GM21367 (cell line): ENCODE measurements at regions not wholly inside any gene's neighbourhood (a gene's known extent, or its start where the extent isn't known, plus 50 kb on each side); places are given as distances from the start of the nearest gene placed in this dataset.

Experiments used
- ATAC-seq: cut with Tn5 transposase; IDR thresholded peaks from one replicate; pipeline ENCODE4 v1.9.1; 2021; ENCODE audit not compliant: unreplicated experiment

DNA sequence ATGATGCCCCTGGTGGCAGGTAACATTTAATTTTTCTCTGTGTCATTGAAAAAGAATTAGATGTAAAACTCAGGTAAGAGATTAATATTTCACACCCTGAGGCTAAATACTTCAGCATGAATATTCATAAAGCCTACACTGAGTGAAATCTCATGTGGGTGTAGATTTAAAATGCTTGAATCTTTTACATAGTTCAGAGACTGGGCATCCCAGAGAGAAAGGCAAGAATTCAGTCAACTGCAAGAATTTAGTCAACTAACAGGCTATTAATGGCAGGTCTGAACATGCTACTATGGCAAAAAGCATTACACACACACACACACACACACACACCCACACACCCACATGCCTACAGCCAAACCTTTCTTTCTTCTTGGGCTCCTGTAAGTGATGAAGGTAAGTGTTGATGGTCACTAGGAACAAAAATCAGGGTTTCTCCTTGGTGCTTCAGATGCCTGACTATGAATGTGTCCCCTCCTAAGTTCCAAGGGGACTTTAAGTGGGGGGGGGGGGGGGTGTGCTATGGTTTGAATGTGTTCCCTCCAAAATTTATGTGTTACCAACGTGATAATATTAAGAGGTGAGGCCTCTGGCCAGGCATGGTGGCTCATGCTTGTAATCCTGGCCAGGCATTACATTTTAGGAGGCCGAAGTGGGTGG is 63.7 kb upstream of the PSMD7 start:
- ATAC-seq = no peak

GRCh38 chr16:74230126-74230525 is 66.5 kb upstream of the PSMD7 start:
- ATAC-seq = no peak

- ATAC-seq = no peak
Measured at GRCh38 chr16:74226338-74226954, 70.2 kb upstream of the PSMD7 start.

DNA sequence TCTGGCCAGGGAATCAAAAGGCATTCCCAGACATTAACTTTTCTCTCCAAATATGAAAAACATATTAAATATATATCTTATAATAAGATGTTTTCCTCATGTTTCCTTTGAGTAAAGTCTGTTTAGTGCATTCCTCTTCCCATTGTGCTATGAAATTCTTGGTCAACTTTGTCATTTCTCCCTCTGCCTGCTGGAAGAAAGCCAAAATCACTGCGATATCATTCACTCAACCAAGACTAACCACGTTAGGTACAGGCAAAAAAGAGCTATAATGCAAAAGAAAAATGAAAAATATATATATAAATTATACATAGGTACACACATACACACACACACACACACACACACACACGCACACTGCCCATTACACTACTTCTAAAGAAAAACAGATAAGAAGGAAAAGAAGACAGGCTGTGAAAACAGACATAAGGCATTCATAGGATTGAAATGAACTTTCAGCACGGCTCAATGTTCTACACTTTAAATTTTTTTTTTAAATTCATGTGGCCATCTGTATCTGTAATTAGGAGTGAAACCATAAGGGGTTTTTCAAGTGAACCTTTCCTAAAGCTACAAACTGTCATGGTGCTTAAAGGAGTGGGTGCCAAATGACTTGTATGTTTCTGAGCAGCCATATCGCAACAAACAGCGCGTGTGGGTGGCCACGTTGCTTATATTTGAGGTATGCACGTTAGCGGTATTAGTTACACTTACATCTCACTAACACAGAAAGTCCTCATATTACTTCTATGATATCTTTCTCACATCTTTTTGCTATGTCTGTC is 71.6 kb upstream of the PSMD7 start:
- no peak for ATAC-seq

GRCh38 chr16:74221828-74222227 is 74.8 kb upstream of the PSMD7 start:
- ATAC-seq = no peak

DNA sequence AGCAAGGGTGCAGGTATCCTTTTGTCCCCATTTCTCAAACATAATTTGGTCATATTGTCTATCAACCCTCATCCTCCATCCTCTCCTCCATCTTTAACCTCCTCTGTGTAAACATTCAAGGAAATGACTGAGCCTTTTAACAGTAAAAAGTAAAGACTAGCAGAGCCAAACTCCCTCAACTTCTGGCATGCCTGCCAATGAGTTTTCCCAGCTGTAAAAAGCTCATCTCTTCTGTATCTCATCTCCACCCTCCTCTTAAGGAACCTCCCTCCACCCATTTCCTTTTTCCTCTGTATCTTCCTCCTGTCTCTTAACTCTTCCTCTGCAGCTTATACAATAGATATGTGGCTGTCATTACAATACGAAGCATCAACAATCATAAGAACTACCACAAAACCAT is 76.9 kb upstream of the PSMD7 start:
- ATAC-seq = no peak

DNA sequence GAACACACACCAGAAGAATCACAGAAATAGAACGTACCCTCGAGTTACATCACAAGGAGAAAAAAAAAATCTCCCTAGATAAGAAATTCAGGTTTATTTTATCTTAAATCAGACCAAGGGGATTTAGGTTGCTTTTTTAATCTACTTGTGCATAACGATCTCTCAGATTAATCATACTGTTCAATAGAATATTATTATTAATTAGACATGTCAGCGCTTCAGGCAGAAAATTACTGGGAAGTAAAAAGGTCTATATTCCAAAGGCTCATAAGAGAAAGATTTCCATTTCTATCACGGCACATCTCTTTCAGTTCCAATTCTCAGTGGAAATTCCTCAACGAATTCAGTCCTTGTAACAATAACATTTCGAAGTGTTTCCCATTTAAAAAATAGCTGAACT is 77.7 kb upstream of the PSMD7 start:
- ATAC-seq = no peak

GRCh38 chr16:74216319-74216718 is 80.3 kb upstream of the PSMD7 start:
- no peak for ATAC-seq

GRCh38 chr16:74215249-74215648 is 81.4 kb upstream of the PSMD7 start:
- no peak for ATAC-seq

GRCh38 chr16:74213372-74213771 is 83.2 kb upstream of the PSMD7 start:
- ATAC-seq = no peak

DNA sequence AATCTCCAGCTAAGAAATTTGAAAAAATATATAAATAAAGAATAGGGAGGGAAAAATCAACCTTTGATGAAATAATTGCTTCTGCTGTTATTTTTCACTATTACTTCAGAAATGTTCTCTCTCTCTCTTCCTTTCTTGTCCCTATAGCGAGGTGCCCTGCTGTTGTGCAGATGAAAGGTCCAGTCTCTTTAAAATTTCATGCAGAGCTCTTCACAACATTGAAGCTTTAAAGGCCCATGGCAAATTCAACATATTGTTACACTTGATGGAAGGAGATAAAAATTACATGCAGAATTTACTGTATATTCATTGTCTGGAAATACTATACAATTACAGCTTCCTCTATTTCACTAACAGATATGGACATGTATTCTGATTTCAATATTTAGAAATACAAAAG is 86.4 kb upstream of the PSMD7 start:
- no peak for ATAC-seq

DNA sequence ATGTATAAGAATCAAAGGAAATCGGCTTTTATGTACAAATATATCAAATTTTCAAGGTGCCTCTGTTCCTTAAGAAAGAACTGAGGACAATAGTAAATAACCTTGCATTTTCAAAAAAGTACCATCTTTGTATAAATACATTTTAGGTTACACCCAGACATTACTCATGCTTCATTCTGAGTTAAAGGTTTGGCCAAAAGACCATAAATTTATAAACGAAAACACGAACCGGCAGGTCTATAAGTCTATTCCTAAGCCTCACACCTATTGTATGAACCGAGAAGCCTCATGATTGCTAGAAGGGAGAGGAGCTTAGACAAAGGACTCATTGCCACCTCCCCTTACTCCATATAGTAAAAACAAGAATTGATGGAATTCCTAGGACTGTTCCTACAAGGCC is 94.6 kb upstream of the PSMD7 start:
- ATAC-seq = no peak

DNA sequence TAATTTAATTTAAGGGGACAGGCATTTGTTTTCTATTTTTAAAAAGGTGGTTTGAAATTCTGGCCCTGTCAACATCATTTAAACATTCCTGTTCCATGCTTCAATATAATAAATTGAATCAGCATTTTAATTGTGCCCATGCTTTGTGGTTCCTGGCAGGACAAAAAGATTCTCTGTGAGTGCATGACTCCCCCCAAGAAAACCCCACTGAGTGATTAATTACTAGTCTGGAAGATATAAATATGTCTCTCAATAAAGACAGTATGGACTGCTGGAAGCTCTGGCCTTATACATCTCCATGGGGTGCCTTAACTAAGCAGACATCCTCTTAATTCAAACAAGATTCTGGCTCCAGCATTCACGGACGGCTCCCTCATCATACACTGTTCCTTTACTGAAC is 95.0 kb upstream of the PSMD7 start:
- no peak for ATAC-seq

GRCh38 chr16:74200921-74201320 is 95.7 kb upstream of the PSMD7 start:
- no peak for ATAC-seq

DNA sequence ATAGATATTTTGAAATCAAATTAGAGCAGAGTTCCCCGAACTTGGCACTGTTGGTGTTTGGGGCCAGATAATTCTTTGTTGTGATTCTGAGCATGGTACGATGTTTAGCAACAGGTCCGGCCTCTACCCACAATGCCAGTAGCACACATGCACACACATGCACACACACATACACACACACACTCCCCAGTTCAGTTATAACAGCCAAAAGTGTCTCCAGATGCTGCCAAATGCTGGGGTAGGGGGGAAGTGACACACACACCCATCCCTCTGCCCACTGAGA is 96.8 kb upstream of the PSMD7 start:
- no peak for ATAC-seq

- ATAC-seq = no peak
Measured at GRCh38 chr16:74199066-74199841, 97.4 kb upstream of the PSMD7 start.

DNA sequence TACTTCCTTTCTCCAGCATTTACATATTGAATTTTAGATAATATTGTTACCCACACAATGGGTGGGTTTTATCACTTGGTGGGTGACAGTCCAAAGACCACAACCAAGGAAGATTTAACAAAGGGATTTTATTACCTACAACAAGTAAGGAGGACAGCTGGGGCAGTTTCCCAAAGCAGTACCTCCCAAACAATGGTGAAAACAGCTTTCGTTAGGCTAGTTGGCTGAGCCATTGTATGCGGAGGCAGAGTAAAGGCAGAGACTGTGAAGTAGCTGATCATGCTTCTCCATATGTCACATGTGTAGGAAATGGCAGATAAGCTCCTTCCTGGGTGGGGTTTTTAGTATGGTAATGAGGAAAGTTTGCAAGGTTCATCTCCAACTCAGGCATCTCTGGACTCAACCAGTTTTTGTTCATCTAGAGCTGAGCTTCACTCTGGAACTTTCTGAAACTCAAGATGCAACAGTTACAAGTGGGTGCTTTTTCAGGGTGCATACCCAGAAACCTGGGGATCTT is 104.3 kb upstream of the PSMD7 start:
- no peak for ATAC-seq

- ATAC-seq = no peak
Measured at GRCh38 chr16:74190292-74190691, 106.3 kb upstream of the PSMD7 start.

GRCh38 chr16:74188856-74189255 is 107.8 kb upstream of the PSMD7 start:
- no peak for ATAC-seq

DNA sequence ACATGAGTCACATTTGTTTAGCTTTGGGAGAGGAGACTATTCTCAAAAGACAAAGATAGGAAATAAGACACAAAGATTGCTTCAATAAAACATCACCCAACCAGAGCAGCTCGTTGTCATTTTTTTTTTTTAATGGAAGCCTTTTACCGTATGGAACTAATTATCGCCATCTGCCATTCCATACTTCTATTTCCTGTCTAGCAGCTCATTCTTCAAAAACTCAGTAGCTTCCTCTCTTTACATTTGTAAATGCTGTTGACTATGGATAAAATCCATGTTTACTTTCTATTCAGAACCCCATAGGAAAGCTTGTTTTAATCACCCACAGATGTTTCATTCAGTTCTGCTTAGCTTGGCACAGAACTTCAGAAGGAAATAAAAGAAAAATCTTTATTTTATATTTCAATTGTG is 110.0 kb upstream of the PSMD7 start:
- no peak for ATAC-seq

- ATAC-seq = no peak
Measured at GRCh38 chr16:74184839-74185238, 111.8 kb upstream of the PSMD7 start.
